ENCODE measurements at regions not wholly inside any gene's neighbourhood (a gene's known extent, or its start where the extent isn't known, plus 50 kb on each side); places are given as distances from the start of the nearest gene placed in this dataset.

DNA sequence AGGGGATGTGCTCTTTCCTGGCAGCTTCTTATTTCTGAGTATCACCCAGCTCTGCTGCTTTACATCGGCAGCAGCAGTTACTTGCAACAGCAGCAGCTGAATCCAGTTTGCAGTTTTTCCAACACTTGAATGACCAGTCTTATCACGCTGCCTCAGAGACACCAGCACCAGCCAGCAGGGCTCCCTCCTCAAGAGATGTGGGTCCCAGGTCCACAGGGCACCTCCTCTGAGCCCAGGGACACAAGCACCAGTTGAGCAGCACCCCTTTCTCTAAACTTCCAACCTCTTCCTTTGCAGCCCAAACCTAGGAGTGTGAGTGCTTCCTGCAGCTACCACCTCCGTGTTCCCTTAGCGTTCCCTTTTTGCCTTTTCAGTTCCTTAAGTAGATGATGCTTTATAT lies 50.4 kb upstream of the YPEL5 start:
- H3K4me2 ChIP-seq (ENCODE audit: insufficient read depth, insufficient read length, low read length) = no peak overlapping the region
- no peak overlapping the region for H3K27ac ChIP-seq (ENCODE audit: insufficient read length, low read depth, low read length)
- no peak overlapping the region for H2BK5ac ChIP-seq (ENCODE audit: insufficient read length, low read length)
- no peak overlapping the region for H2BK15ac ChIP-seq (ENCODE audit: low read depth, low read length)
- no peak overlapping the region for H3K56ac ChIP-seq (ENCODE audit: insufficient read length, low read depth, low read length)
- H3K79me2 ChIP-seq (ENCODE audit: insufficient read depth, low read length) = no peaks in the 10 kb centered on the region
- Mint-ChIP-seq H3K4me1 (peaks cover 0 to 2% of the 10 kb centered on the region in 2 experiments; a peak in 1 of 4 replicates), H3K9me3 (peaks cover 4% of the 10 kb centered on the region in 2 experiments; a peak in 4 of 5 replicates), H3K27me3 (ENCODE audit: low read depth) (peaks cover 10% of the 10 kb centered on the region), H3K27ac (peak overlapping the region in 1 of 3 experiments; percentile 54; a peak in 1 of 7 replicates), H3K36me3 (ENCODE audit: insufficient read depth in 1 of 3, low read depth in 3 of 3) (peaks cover 0 to 4% (median 2%) of the 10 kb centered on the region in 3 experiments; a peak in 2 of 7 replicates), H3K4me3 (no peak overlapping the region)
- H4K91ac ChIP-seq (ENCODE audit: insufficient read length, low read depth, low read length) = no peak overlapping the region
- no peak overlapping the region for H3T11ph ChIP-seq (ENCODE audit: low read length)
- no peak overlapping the region for H3K9ac ChIP-seq (ENCODE audit: extremely low read depth, insufficient read length, low read length)
- no peaks in the 10 kb centered on the region for H3K9me3 ChIP-seq (ENCODE audit: control insufficient read depth, low read depth, low read length)
- H4K5ac ChIP-seq (ENCODE audit: insufficient read length, low read depth, low read length) = peak overlapping the region; percentile 21
- no peaks in the 10 kb centered on the region for H4K20me1 ChIP-seq (ENCODE audit: control insufficient read depth, insufficient read depth, insufficient read length)
- TF ChIP-seq, protein P1, sequence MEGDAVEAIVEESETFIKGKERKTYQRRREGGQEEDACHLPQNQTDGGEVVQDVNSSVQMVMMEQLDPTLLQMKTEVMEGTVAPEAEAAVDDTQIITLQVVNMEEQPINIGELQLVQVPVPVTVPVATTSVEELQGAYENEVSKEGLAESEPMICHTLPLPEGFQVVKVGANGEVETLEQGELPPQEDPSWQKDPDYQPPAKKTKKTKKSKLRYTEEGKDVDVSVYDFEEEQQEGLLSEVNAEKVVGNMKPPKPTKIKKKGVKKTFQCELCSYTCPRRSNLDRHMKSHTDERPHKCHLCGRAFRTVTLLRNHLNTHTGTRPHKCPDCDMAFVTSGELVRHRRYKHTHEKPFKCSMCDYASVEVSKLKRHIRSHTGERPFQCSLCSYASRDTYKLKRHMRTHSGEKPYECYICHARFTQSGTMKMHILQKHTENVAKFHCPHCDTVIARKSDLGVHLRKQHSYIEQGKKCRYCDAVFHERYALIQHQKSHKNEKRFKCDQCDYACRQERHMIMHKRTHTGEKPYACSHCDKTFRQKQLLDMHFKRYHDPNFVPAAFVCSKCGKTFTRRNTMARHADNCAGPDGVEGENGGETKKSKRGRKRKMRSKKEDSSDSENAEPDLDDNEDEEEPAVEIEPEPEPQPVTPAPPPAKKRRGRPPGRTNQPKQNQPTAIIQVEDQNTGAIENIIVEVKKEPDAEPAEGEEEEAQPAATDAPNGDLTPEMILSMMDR (conservative IDR thresholded peaks at IDR 0.05) = no peak
- H2BK20ac ChIP-seq (ENCODE audit: low read depth, low read length, poor library complexity, severe bottlenecking) = no peak overlapping the region
- no peak overlapping the region for H2BK120ac ChIP-seq (ENCODE audit: low read depth, low read length, poor library complexity, severe bottlenecking)
- no CpG with 5 or more reads among the region's 4 CpGs for WGBS (ENCODE audit: extremely low coverage, insufficient read length, low lambda C conversion rate)
- no peaks in the 10 kb centered on the region for H3K79me1 ChIP-seq (ENCODE audit: insufficient read depth, low read depth, low read length, poor library complexity, severe bottlenecking)
- H3K14ac ChIP-seq (ENCODE audit: insufficient read depth, low read length) = no peak overlapping the region
- DNase-seq = no peak
- H2AK5ac ChIP-seq (ENCODE audit: insufficient read length, low read length) = no peak overlapping the region
- no peak overlapping the region for H4K8ac ChIP-seq (replicated peaks; ENCODE audit: insufficient read length, low read depth, low read length)
- H3K4me1 ChIP-seq (ENCODE audit: insufficient read depth, low read length) = no peaks in the 10 kb centered on the region
- no peak overlapping the region for H2BK12ac ChIP-seq (ENCODE audit: insufficient read length, low read depth, low read length)
- no peak overlapping the region for H3K18ac ChIP-seq (ENCODE audit: insufficient read length, low read depth, low read length)
- no peaks in the 10 kb centered on the region for H3K27me3 ChIP-seq (ENCODE audit: insufficient read depth, low read length)
- no peak overlapping the region for H3K23ac ChIP-seq (ENCODE audit: insufficient read length, low read depth, low read length)
- no peak overlapping the region for H2AFZ ChIP-seq (ENCODE audit: low read length)
- no peak overlapping the region for H3K4ac ChIP-seq (ENCODE audit: low read depth, low read length)
- H3K23me2 ChIP-seq (ENCODE audit: insufficient read length, low read depth, low read length, poor library complexity, severe bottlenecking) = no peaks in the 10 kb centered on the region
